22Rv1 (cell line): ENCODE measurements at regions not wholly inside any gene's neighbourhood (a gene's known extent, or its start where the extent isn't known, plus 50 kb on each side); places are given as distances from the start of the nearest gene placed in this dataset.

Experiments used
- ZFX ChIP-seq: fragments of 450-650 bp; IDR thresholded peaks from 2 replicates; pipeline ENCODE4 v1.6.1; 2017; ENCODE audit warnings: antibody characterized with exemption, borderline replicate concordance
- TF ChIP-seq, protein P1 (sequence below): fragments of 450-650 bp; IDR thresholded peaks from 2 replicates; pipeline ENCODE4 v1.5.1; 2017; ENCODE audit warnings: mild to moderate bottlenecking

DNA sequence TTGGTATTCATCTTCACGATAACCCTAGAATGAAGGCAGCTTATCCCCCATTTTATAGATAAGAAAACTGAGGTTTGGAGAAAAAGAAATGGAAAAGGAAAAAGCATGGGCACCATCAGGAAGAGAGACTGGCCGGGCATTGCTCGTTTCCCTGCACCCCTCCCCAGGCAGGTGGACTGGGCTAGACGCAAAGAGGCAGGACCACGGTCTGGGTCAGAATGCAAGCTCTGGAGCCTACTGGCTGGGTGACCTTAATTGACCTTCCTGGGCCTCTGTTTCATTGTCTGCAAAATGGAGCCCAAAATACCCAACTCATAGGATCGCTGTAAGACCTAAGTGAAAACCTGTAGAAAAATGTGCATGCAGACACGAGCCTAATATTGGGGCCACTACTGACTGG, 135.3 kb upstream of the GLI2 start:
- TF ChIP-seq, protein P1, sequence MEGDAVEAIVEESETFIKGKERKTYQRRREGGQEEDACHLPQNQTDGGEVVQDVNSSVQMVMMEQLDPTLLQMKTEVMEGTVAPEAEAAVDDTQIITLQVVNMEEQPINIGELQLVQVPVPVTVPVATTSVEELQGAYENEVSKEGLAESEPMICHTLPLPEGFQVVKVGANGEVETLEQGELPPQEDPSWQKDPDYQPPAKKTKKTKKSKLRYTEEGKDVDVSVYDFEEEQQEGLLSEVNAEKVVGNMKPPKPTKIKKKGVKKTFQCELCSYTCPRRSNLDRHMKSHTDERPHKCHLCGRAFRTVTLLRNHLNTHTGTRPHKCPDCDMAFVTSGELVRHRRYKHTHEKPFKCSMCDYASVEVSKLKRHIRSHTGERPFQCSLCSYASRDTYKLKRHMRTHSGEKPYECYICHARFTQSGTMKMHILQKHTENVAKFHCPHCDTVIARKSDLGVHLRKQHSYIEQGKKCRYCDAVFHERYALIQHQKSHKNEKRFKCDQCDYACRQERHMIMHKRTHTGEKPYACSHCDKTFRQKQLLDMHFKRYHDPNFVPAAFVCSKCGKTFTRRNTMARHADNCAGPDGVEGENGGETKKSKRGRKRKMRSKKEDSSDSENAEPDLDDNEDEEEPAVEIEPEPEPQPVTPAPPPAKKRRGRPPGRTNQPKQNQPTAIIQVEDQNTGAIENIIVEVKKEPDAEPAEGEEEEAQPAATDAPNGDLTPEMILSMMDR, result no peak
- TF ChIP-seq ZFX, result no peak
